ENCODE measurements at regions not wholly inside any gene's neighbourhood (a gene's known extent, or its start where the extent isn't known, plus 50 kb on each side); places are given as distances from the start of the nearest gene placed in this dataset.

- TF ChIP-seq EZH2phosphoT487 (IDR thresholded peaks at IDR 0.05; ENCODE audit: insufficient read depth, low read depth) (no peak), EZH2 (IDR thresholded peaks at IDR 0.05; ENCODE audit: insufficient read depth, poor library complexity, severe bottlenecking) (no peak)
Measured at GRCh38 chr2:59691518-59692190, 861.8 kb downstream of the BCL11A start.

Data from GM23248 (cell line).